Rectal smooth muscle tissue (tissue), 1 donor: ENCODE measurements at regions not wholly inside any gene's neighbourhood (a gene's known extent, or its start where the extent isn't known, plus 50 kb on each side); places are given as distances from the start of the nearest gene placed in this dataset.

Experiments
- H3K27ac ChIP-seq: one replicate; pipeline ENCODE4 v1.7.0; 2013; ENCODE audit warnings: low read depth, low read length, inconsistent platforms
- H3K27me3 ChIP-seq: one replicate; pipeline ENCODE4 v1.7.0; 2013; ENCODE audit warnings: low read length; ENCODE audit not compliant: control insufficient read depth, insufficient read depth
- H3K36me3 ChIP-seq: one replicate; pipeline ENCODE4 v1.7.0; 2013; ENCODE audit warnings: low read length; ENCODE audit not compliant: control insufficient read depth, insufficient read depth
- H3K4me1 ChIP-seq: one replicate; pipeline ENCODE4 v1.7.0; 2013; ENCODE audit warnings: low read length; ENCODE audit not compliant: control insufficient read depth, insufficient read depth
- H3K4me3 ChIP-seq: one replicate; pipeline ENCODE4 v1.7.0; 2013; ENCODE audit warnings: low read length
- H3K9ac ChIP-seq: one replicate; pipeline ENCODE4 v1.7.0; 2013; ENCODE audit warnings: low read length

DNA sequence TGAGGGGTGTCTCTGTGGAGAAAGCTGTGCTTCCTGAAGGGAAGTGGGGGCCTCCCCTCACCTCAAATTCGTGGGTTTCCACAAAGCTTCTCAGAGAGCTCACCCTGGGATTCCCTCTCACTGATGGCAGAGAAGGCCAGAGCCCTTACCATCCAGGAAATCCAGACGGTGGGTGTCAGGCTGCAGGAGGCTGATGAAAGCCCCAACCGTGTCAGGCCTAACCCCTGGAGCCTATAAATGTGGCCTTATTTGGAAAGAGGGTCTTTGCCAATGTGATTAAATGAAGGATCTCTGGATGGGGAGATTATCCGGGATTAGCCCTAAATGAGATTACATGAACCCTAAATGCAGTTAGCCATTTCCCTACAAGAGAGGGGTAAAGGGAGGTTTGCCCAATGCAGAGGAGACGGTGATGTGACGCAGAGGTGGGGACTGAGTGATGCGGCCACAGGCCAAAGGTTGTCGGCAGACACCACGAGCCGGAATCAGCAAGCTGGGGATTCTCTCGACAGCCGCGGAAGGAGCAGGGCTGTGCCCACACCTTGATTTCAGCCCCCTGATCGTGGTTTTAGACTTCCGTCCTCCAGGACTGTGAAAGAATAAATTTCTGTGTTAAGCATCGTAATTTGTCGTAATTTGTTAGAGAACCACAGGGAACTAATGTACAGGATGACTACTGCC, 82.6 kb downstream of the TOMM20 start:
- no peak overlapping the region for H3K9ac ChIP-seq
- H3K27me3 ChIP-seq, result no peaks in the 10 kb centered on the region
- peaks cover 9% of the 10 kb centered on the region for H3K4me1 ChIP-seq
- H3K4me3 ChIP-seq, result no peak overlapping the region
- no peaks in the 10 kb centered on the region for H3K36me3 ChIP-seq
- H3K27ac ChIP-seq, result no peak overlapping the region

DNA sequence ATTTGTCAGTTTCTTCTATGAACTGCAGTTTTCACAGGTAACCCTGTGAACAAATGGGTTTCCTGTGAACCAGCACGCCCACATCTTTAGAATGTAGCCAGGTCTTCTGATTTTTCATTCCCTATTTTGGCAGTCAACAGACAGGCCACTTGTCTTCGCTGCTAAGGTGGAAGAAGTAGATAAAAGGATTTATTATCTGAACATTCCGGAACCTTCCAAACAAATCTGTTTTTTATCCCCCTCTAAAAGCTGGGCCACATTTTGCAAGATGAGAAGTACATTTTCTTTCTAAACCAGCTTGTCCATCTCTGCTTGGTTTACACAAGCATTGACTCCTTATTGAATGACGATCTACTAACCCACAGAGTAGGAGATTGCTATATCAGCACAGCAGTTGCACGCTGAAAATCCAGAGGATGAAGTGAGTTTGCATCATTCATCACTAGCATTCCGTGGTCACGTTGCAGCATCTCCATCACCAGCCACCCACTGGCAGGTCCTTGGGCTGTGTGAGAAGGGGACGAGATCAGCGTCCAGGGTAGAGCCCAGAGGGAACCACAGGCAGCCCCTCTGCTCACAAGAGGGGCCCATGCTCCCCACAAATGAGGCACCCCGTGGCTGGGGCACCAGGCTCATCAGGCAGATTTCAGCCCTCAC, 83.5 kb downstream of the TOMM20 start:
- peaks cover 9% of the 10 kb centered on the region for H3K4me1 ChIP-seq
- no peak overlapping the region for H3K27ac ChIP-seq
- H3K27me3 ChIP-seq, result no peaks in the 10 kb centered on the region
- H3K4me3 ChIP-seq, result no peak overlapping the region
- H3K36me3 ChIP-seq, result no peaks in the 10 kb centered on the region
- H3K9ac ChIP-seq, result no peak overlapping the region

DNA sequence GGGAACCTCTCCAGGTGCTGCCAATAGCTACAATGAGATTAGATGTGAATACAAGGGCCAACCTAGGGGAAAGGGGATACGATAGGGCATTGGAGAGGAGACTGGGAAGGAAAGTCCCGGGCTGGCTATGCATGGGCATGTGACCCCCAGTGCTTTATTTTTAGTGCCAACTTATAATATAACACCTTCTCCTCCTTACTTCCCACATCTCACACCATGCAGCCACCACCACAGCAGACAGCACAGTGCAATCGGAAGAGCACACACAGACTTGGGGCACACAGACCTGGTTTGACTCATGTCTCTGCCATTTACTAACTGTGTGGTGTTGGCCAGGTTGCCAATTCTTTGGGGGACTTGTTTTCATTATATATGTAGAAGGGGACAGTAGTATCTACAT, 85.4 kb downstream of the TOMM20 start:
- Histone ChIP-seq H3K4me3 (no peak overlapping the region), H3K36me3 (no peaks in the 10 kb centered on the region), H3K4me1 (peaks cover 9% of the 10 kb centered on the region), H3K9ac (no peak overlapping the region), H3K27ac (no peak overlapping the region), H3K27me3 (no peaks in the 10 kb centered on the region)

GRCh38 chr1:235038701-235039100, 89.9 kb downstream of the TOMM20 start:
- H3K27me3 ChIP-seq, result no peaks in the 10 kb centered on the region
- no peaks in the 10 kb centered on the region for H3K4me1 ChIP-seq
- H3K4me3 ChIP-seq, result no peak overlapping the region
- no peak overlapping the region for H3K9ac ChIP-seq
- H3K36me3 ChIP-seq, result no peaks in the 10 kb centered on the region
- H3K27ac ChIP-seq, result no peak overlapping the region

- no peaks in the 10 kb centered on the region for H3K36me3 ChIP-seq
- H3K27me3 ChIP-seq, result no peaks in the 10 kb centered on the region
- no peak overlapping the region for H3K9ac ChIP-seq
- no peak overlapping the region for H3K27ac ChIP-seq
- no peaks in the 10 kb centered on the region for H3K4me1 ChIP-seq
- no peak overlapping the region for H3K4me3 ChIP-seq
Measured at GRCh38 chr1:235035928-235036327, 92.7 kb downstream of the TOMM20 start.

DNA sequence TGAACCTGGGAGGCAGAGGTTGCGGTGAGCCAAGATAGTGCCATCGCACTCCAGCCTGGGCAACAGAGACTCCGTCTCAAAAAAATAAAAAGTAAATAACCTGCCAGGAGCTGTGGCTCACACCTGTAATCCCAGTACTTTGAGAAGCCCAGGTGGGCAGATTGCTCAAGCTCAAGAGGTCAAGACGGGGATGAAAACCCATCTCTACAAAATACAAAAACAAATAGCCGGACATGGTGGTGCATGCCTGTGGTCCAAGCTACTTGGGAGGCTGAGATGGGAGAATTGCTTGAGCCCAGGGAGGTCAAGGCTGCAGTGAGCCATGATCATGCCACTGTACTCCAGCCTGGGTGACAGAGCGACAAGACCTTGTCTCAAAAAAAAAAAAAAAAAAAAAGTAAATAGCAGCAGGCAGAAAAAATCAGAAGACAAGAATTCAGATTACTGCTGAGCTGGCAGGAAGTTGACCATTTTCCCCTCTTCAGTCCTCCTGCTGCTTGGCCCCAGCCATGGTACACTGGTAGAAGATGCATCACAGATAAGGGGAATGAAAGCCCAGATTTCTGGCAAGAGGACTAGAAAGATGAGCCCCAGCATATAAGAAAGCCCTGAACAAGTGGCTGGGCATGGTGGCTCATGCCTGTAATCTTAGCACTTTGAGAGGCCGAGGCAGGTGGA, 97.6 kb downstream of the TOMM20 start:
- Histone ChIP-seq H3K27ac (no peak overlapping the region), H3K4me1 (no peaks in the 10 kb centered on the region), H3K4me3 (no peak overlapping the region), H3K36me3 (no peaks in the 10 kb centered on the region), H3K27me3 (no peaks in the 10 kb centered on the region), H3K9ac (no peak overlapping the region)

GRCh38 chr1:235027862-235028250, 100.8 kb downstream of the TOMM20 start:
- Histone ChIP-seq H3K9ac (no peak overlapping the region), H3K27me3 (no peaks in the 10 kb centered on the region)

DNA sequence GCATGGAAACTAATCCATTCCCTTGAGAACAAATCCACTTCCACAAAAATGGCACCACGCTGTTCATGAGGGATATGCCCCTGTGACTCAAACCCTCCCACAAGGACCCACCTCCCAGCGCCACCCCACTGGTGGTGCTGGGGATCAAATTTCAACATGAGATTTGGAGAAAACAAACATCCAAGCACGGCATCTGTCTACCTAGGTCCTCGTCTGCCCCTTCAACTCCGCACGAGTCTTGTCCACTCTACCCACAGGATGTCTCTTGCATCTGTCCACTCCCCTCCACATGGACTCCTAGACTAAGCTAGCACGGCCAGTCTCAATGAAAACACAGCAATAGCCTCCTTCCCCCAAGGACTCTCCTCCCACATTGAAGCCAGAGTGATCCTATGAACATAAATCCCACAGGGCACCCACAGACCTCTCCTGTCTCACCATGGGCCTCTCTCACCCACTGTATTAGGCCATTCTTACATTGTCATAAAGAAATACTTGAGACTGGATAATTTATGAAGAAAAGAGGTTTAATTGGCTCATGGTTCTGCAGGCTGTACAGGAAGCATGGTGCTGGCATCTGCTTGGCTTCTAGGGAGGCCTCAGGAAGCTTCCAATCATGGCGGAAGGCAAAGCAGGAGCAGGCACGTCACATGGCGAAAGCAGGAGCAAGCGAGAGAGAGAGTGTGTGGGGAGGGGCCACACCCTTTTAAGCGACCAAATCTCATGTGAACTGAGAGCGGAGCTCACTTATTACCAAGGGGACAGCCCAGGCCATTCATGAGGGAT, 101.4 kb downstream of the TOMM20 start:
- no peaks in the 10 kb centered on the region for H3K27me3 ChIP-seq
- H3K4me3 ChIP-seq, result no peak overlapping the region
- no peak overlapping the region for H3K9ac ChIP-seq
- no peaks in the 10 kb centered on the region for H3K4me1 ChIP-seq
- H3K27ac ChIP-seq, result no peak overlapping the region
- no peaks in the 10 kb centered on the region for H3K36me3 ChIP-seq

More at GRCh38 chr1:235027862-235028250, 100.8 kb downstream of the TOMM20 start:
- Histone ChIP-seq H3K27ac (no peak overlapping the region), H3K4me3 (no peak overlapping the region), H3K36me3 (no peaks in the 10 kb centered on the region), H3K4me1 (no peaks in the 10 kb centered on the region)

DNA sequence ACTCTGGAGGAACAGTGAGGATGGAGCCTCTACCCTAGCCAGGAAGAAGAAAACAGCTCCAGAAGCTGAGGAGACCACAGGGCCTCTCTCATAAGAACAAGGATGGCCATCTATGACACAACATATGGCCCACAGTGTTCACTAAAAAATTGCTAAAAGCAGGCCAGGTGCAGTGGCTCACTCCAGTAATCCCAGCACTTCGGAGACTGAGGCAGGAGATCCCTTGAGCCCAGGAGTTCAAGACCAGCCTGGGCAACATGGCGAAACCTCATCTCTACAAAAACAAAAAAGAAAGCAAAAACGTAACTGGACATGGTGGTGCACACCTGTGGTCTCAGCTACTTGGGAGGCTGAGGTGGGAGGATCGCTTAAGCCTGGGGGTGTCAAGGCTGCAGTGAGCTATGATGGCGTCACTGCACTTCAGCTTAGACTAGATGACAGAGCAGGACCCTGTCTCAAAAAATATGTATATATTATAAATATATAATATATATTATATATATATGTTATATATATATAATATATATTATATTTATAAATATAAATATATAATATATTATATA, 103.1 kb downstream of the TOMM20 start:
- Histone ChIP-seq H3K27ac (no peak overlapping the region), H3K36me3 (no peaks in the 10 kb centered on the region), H3K4me1 (no peaks in the 10 kb centered on the region), H3K27me3 (no peaks in the 10 kb centered on the region), H3K4me3 (no peak overlapping the region), H3K9ac (no peak overlapping the region)

GRCh38 chr1:235024711-235025421, 103.8 kb downstream of the TOMM20 start:
- Histone ChIP-seq H3K27me3 (no peaks in the 10 kb centered on the region), H3K4me1 (no peaks in the 10 kb centered on the region), H3K9ac (no peak overlapping the region), H3K27ac (no peak overlapping the region), H3K4me3 (no peak overlapping the region), H3K36me3 (no peaks in the 10 kb centered on the region)

- H3K4me1 ChIP-seq, result no peaks in the 10 kb centered on the region
- H3K27ac ChIP-seq, result no peak overlapping the region
- H3K4me3 ChIP-seq, result no peak overlapping the region
- no peaks in the 10 kb centered on the region for H3K36me3 ChIP-seq
- no peaks in the 10 kb centered on the region for H3K27me3 ChIP-seq
- no peak overlapping the region for H3K9ac ChIP-seq
Measured at GRCh38 chr1:235023711-235024439, 104.8 kb downstream of the TOMM20 start.
